ENCODE measurements at regions not wholly inside any gene's neighbourhood (a gene's known extent, or its start where the extent isn't known, plus 50 kb on each side); places are given as distances from the start of the nearest gene placed in this dataset.
"Not testable (repeated sequence)": the region's sequence is repeated elsewhere in the genome, so short reads cannot be mapped to it uniquely, and the experiment has no call there.

DNA sequence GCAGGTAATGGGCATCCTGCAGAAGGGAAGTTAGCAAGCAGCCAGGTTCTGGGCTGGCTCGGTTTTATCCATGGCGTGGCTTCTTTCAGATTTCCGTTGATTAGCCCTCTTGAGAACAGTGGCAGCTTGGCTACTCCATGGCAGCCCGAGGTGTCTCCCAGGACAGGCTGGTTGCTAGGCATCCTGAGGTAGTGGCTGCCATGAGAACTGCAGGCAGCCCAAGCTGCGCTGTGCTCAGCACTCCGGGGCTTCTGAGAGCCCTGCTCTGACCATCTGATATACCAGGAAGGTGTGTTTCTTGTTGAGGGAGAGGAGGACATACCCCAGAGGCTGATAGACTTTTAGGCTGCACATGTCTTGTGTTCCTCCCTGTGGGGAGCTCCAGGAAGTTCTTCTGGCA is 253.4 kb upstream of the CASK start:
- no peaks in the 10 kb centered on the region for H3K9me3 ChIP-seq (replicated peaks in 1 of 3)
- DNase-seq = peak in 1 of 7 donors; percentile 45
- H3K27me3 ChIP-seq = peaks cover 20% of the 10 kb centered on the region
- H3K36me3 ChIP-seq (replicated peaks in 1 of 2) = no peaks in the 10 kb centered on the region
- no peak overlapping the region for H3K4me3 ChIP-seq
- TF ChIP-seq POLR2A (IDR thresholded peaks at IDR 0.05) = no peak
- TF ChIP-seq, protein P1, sequence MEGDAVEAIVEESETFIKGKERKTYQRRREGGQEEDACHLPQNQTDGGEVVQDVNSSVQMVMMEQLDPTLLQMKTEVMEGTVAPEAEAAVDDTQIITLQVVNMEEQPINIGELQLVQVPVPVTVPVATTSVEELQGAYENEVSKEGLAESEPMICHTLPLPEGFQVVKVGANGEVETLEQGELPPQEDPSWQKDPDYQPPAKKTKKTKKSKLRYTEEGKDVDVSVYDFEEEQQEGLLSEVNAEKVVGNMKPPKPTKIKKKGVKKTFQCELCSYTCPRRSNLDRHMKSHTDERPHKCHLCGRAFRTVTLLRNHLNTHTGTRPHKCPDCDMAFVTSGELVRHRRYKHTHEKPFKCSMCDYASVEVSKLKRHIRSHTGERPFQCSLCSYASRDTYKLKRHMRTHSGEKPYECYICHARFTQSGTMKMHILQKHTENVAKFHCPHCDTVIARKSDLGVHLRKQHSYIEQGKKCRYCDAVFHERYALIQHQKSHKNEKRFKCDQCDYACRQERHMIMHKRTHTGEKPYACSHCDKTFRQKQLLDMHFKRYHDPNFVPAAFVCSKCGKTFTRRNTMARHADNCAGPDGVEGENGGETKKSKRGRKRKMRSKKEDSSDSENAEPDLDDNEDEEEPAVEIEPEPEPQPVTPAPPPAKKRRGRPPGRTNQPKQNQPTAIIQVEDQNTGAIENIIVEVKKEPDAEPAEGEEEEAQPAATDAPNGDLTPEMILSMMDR (IDR thresholded peaks at IDR 0.05) = no peak
- WGBS, 4 donors = 60 to 81% (median 66%) methylated on average over 3 to 6 of the region's 6 CpGs
- intact Hi-C loops (cut with DNase I) = no loop called here
- H3K27ac ChIP-seq = no peak overlapping the region
- H3K4me1 ChIP-seq (replicated peaks in 1 of 2) = no peaks in the 10 kb centered on the region

DNA sequence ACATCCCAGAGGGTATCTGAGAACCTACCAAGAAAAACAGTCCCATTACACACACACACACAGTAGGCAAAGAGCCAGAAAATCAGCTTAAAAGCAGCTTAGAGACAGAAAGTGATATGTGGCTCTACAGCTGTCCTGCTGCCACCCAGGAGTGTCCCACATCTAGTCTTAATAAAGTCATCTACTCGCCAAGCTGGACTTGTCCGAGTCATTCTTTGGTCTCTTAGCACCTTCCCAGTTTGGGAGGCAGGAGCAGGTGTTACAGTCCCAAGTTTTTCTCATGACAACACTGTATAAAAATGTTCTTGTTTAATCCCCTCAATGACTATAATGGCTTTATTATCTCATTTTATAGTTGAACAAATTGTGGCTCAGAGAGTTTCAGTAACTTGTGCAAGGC is 252.5 kb upstream of the CASK start:
- no peak overlapping the region for H3K4me3 ChIP-seq
- intact Hi-C loops (cut with DNase I) = no loop called here
- DNase-seq = no peak
- 68 to 93% (median 84%) methylated on average over 2 of the region's 2 CpGs for WGBS, 4 donors
- H3K4me1 ChIP-seq (replicated peaks in 1 of 2) = no peaks in the 10 kb centered on the region
- TF ChIP-seq POLR2A (IDR thresholded peaks at IDR 0.05) = no peak
- TF ChIP-seq, protein P1 (IDR thresholded peaks at IDR 0.05) = no peak
- H3K27ac ChIP-seq = no peak overlapping the region
- peaks cover 20% of the 10 kb centered on the region for H3K27me3 ChIP-seq
- H3K36me3 ChIP-seq (replicated peaks in 1 of 2) = no peaks in the 10 kb centered on the region
- no peaks in the 10 kb centered on the region for H3K9me3 ChIP-seq (replicated peaks in 1 of 3)

DNA sequence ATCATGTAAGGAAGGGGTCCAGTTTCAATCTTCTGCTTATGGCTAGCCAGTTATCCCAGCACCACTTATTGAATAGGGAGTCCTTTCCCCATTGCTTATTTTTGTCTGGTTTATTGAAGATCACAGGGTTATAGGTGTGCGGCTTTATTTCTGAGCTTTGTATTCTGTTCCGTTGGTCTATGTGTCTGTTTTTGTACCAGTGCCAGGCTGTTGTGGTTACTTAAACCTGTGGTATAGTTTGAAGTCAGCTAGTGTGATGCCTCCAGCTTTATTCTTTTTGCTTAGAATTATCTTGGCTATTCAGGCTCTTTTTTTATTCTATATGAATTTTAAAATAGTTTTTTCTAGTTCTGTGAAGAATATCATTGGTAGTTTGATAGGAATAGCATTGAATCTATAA is 234.6 kb upstream of the CASK start:
- DNase-seq; H3K27ac ChIP-seq; H3K4me1 ChIP-seq (replicated peaks in 1 of 2); H3K4me3 ChIP-seq; H3K36me3 ChIP-seq (replicated peaks in 1 of 2); H3K9me3 ChIP-seq (replicated peaks in 1 of 3); intact Hi-C loops (cut with DNase I); H3K27me3 ChIP-seq: not testable (repeated sequence)
- 68 to 85% (median 78%) methylated on average over 2 of the region's 2 CpGs for WGBS, 4 donors

DNA sequence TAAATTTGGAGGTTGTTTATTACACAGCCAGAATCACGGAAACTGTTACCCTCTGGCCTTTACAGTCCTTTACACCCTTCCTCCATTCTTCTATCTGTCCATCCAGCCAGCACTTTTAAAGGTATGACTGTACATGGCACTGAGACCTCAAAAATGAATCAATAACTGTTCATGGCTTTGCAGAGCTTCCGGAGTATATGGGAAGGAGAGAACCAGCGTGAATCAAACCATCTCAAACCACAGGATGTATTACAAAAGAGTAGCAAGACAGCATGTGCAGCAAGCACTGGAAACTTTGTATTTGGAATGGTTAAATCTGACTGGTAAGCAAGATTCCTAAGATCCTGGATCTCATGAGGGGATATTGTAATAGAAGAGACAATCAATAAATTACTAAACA is 228.5 kb upstream of the CASK start:
- Histone ChIP-seq H3K4me3 (no peak overlapping the region), H3K27me3 (peaks cover 9% of the 10 kb centered on the region), H3K27ac (no peak overlapping the region), H3K4me1 (replicated peaks in 1 of 2) (no peaks in the 10 kb centered on the region), H3K36me3 (replicated peaks in 1 of 2) (no peaks in the 10 kb centered on the region), H3K9me3 (replicated peaks in 1 of 3) (no peaks in the 10 kb centered on the region)
- intact Hi-C loops (cut with DNase I) = no loop called here
- no peak for DNase-seq
- no peak for TF ChIP-seq POLR2A (IDR thresholded peaks at IDR 0.05)
- TF ChIP-seq, protein P1 (IDR thresholded peaks at IDR 0.05) = no peak
- 65 to 77% (median 75%) methylated on average over 3 of the region's 3 CpGs for WGBS, 4 donors

DNA sequence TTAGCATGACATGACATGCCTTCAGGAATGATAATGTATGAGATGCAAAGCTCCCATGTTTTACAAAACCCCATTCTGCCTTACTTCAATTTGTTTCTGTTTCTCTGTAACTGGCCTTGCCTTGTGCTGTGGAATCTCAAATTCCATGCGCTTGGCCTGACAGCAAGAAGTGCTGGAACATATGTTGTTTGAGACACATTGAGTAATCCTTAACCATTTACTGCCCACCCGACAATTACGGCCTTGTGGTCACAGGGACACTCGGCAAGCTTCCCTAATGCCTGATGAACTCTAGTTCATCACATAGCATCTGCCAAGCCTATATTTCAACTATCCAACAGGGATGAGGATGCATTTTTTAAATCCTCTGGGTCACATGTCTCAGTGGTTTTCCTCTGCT is 226.4 kb upstream of the CASK start:
- H3K4me3 ChIP-seq = no peak overlapping the region
- H3K9me3 ChIP-seq (replicated peaks in 1 of 3) = no peaks in the 10 kb centered on the region
- TF ChIP-seq, protein P1 (IDR thresholded peaks at IDR 0.05) = no peak
- no peak for TF ChIP-seq POLR2A (IDR thresholded peaks at IDR 0.05)
- H3K27me3 ChIP-seq = peaks cover 9% of the 10 kb centered on the region
- no peaks in the 10 kb centered on the region for H3K4me1 ChIP-seq (replicated peaks in 1 of 2)
- intact Hi-C loops (cut with DNase I) = no loop called here
- no peaks in the 10 kb centered on the region for H3K36me3 ChIP-seq (replicated peaks in 1 of 2)
- 61 to 84% (median 71%) methylated on average over 4 of the region's 4 CpGs for WGBS, 4 donors
- no peak overlapping the region for H3K27ac ChIP-seq
- DNase-seq = no peak
